Esophagus muscularis mucosa (tissue), 4 donors: ENCODE measurements at regions not wholly inside any gene's neighbourhood (a gene's known extent, or its start where the extent isn't known, plus 50 kb on each side); places are given as distances from the start of the nearest gene placed in this dataset.

Experiments
- DNase-seq: peaks from one replicate; pipeline ENCODE4 v3.0.0-alpha.2; 2017; ENCODE audit errors: extremely low spot score
- H3K27ac ChIP-seq, 4 donors: fragments of 200-600 bp; sonication (generic); replicated peaks in 1 of 4; 1 replicate in 3 of 4; 2 replicates in 1 of 4; pipeline ENCODE4 v1.5.1; 2016 to 2019; ENCODE audit warnings: mild to moderate bottlenecking in 1 of 4
- H3K27me3 ChIP-seq, 4 donors: fragments of 200-600 bp; sonication (generic); one replicate each; pipeline versions ENCODE4 v1.5.1 to v1.6.0; 2016 to 2019
- H3K36me3 ChIP-seq, 4 donors: fragments of 200-600 bp; sonication (generic); one replicate each; pipeline ENCODE4 v1.5.1; 2016 to 2019
- H3K4me1 ChIP-seq, 4 donors: fragments of 200-600 bp; sonication (generic); one replicate each; pipeline ENCODE4 v1.5.1; 2016 to 2019
- H3K4me3 ChIP-seq, 4 donors: fragments of 200-600 bp; sonication (generic); 1 replicate in 2 of 4; 2 replicates in 2 of 4; pipeline ENCODE4 v1.5.1; 2016 to 2019; ENCODE audit warnings: mild to moderate bottlenecking in 4 of 4, moderate library complexity in 1 of 4
- H3K9me3 ChIP-seq, 4 donors: fragments of 200-600 bp; sonication (generic); 1 replicate in 3 of 4; 2 replicates in 1 of 4; pipeline ENCODE4 v1.5.1; 2016 to 2019
- EP300 ChIP-seq: sonication (generic); formaldehyde crosslinking; IDR thresholded peaks from one replicate; pipeline ENCODE4 v1.6.1; 2017; ENCODE audit warnings: antibody characterized with exemption
- POLR2A ChIP-seq: fragments of 450-650 bp; IDR thresholded peaks from one replicate; pipeline ENCODE4 v1.6.1; 2017; ENCODE audit warnings: antibody characterized with exemption, moderate library complexity, mild to moderate bottlenecking, low read depth
- POLR2AphosphoS5 ChIP-seq, 2 donors: sonication (generic); formaldehyde crosslinking; IDR thresholded peaks; one replicate each; pipeline ENCODE4 v1.6.1; 2017; ENCODE audit warnings: antibody characterized with exemption in 2 of 2
- WGBS: methylation state at CpG from one replicate; pipeline ENCODE4 v1.1.5; 2018; 5-methylcytosine and 5-hydroxymethylcytosine counted together
- intact Hi-C: fragments of 100-400 bp; cut with DNase I; formaldehyde crosslinking; loops from one replicate; pipeline ENCODE4 v1.15.1; 2023
- TF ChIP-seq, protein P1 (sequence below), 3 experiments: fragments of 200-600 bp in 2 of 3; fragments of 450-650 bp in 1 of 3; sonication (generic) in 2 of 3; IDR thresholded peaks; one replicate each; pipeline ENCODE4 v1.5.1; 2017 to 2019; ENCODE audit warnings: antibody characterized with exemption in 3 of 3, mild to moderate bottlenecking in 2 of 3, moderate library complexity in 1 of 3

DNA sequence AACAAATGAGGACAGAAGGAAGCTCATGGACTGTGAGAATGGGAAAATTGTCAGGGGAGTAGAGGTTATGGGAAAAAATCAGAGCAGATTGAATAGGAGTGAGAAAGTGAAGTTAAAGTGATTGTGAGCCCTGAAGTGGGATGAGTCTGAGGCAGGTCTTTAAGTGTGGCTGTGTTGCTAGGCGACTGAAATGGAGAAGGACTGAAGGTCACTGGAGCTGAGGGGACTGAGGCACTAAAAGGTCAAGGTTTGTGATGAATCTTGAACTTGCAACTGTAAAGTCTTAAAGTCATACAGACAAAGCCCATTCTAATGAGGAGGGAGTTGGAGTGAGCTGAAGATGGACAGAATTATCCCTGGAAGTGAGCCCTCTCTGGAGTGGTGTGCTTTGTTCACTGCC lies 518.9 kb downstream of the TUSC7 start:
- 81% methylated on average over 1 of the region's 1 CpG for WGBS

DNA sequence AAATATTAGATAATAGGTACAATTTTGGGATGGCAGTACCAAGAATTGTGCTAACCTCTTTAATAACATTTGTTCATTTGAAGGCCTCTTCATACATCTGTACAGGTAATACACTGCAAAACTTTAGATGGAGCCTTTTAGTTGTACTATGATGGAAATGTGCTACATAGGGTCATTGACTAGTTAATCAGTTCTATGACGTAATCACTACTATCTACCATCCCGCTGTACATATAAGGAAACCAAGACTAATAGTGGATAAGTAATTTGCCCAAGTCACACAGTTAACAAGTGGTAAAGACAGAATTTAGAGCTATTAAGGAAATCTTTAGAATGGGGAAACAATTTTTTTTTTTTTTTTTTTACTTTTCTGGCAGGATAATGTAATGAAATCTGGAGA lies 521.3 kb downstream of the TUSC7 start:
- 96% methylated on average over 2 of the region's 2 CpGs for WGBS
- no peak for DNase-seq
- no peaks in the 10 kb centered on the region for H3K36me3 ChIP-seq
- no peaks in the 10 kb centered on the region for H3K9me3 ChIP-seq
- H3K27me3 ChIP-seq = no peaks in the 10 kb centered on the region
- no peak overlapping the region for H3K27ac ChIP-seq
- no peaks in the 10 kb centered on the region for H3K4me1 ChIP-seq
- H3K4me3 ChIP-seq = no peak overlapping the region
- TF ChIP-seq EP300 (no peak), POLR2A (no peak)
- intact Hi-C loops = no loop called here

More for the DNA sequence above, 518.9 kb downstream of the TUSC7 start:
- Histone ChIP-seq H3K27me3 (no peaks in the 10 kb centered on the region), H3K9me3 (no peaks in the 10 kb centered on the region), H3K4me1 (no peaks in the 10 kb centered on the region), H3K36me3 (no peaks in the 10 kb centered on the region), H3K27ac (no peak overlapping the region), H3K4me3 (no peak overlapping the region)
- DNase-seq = no peak
- intact Hi-C loops = no loop called here
- TF ChIP-seq, protein P1, sequence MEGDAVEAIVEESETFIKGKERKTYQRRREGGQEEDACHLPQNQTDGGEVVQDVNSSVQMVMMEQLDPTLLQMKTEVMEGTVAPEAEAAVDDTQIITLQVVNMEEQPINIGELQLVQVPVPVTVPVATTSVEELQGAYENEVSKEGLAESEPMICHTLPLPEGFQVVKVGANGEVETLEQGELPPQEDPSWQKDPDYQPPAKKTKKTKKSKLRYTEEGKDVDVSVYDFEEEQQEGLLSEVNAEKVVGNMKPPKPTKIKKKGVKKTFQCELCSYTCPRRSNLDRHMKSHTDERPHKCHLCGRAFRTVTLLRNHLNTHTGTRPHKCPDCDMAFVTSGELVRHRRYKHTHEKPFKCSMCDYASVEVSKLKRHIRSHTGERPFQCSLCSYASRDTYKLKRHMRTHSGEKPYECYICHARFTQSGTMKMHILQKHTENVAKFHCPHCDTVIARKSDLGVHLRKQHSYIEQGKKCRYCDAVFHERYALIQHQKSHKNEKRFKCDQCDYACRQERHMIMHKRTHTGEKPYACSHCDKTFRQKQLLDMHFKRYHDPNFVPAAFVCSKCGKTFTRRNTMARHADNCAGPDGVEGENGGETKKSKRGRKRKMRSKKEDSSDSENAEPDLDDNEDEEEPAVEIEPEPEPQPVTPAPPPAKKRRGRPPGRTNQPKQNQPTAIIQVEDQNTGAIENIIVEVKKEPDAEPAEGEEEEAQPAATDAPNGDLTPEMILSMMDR (IDR thresholded peaks at IDR 0.05) = no peak
- no peak for TF ChIP-seq POLR2A
- no peak for TF ChIP-seq EP300
- TF ChIP-seq POLR2AphosphoS5 (IDR thresholded peaks at IDR 0.05) = no peak

DNA sequence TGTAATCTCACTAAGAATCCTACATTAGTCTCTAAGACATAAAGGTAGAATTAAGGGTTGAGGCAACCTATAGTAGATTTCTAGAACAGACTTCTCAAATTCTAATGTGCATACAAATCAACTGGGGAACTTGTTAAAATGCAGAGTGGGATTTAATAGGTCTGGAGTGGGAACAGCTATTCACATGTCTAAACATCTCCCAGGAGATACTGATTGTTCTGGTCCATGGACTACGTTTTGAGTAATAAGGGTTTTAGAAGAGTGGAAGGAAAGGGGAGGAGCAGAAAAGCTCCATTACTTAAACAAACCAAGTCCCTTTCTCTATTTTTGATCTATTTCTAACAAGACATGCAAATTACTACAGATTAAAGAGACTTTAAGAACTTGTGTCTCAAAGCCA lies 524.8 kb downstream of the TUSC7 start:
- 19% methylated on average over 1 of the region's 1 CpG for WGBS
- no peak for DNase-seq
- no peaks in the 10 kb centered on the region for H3K4me1 ChIP-seq
- no peak for TF ChIP-seq EP300
- TF ChIP-seq POLR2AphosphoS5 (IDR thresholded peaks at IDR 0.05) = no peak
- TF ChIP-seq POLR2A = no peak
- TF ChIP-seq, protein P1 (IDR thresholded peaks at IDR 0.05) = no peak
- no peak overlapping the region for H3K27ac ChIP-seq
- no peaks in the 10 kb centered on the region for H3K27me3 ChIP-seq
- intact Hi-C loops = no loop called here
- H3K9me3 ChIP-seq = no peaks in the 10 kb centered on the region
- H3K36me3 ChIP-seq = no peaks in the 10 kb centered on the region
- no peak overlapping the region for H3K4me3 ChIP-seq

DNA sequence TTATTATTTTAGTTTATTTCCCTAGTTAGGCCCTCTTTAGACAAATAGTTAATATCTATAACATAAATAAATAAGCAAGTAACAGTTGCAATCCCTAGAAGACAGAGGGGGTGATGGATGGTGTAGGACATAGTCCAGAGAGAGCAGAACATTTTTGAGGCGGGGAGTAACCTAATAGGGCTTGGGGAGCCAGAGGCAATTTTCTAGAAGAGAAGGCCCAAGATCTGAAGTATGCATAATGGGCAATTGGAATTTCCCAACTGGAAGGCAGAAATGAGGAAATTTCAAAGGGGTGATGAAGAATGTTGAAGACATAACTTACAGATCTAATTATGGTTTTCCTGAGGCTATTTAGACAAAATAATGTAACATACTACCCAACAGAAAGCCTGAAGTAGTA lies 525.7 kb downstream of the TUSC7 start:
- Histone ChIP-seq H3K27me3 (no peaks in the 10 kb centered on the region), H3K4me1 (no peaks in the 10 kb centered on the region), H3K4me3 (no peak overlapping the region), H3K27ac (no peak overlapping the region), H3K9me3 (no peaks in the 10 kb centered on the region), H3K36me3 (no peaks in the 10 kb centered on the region)
- DNase-seq = no peak
- WGBS = 97% methylated on average over 1 of the region's 1 CpG
- TF ChIP-seq POLR2AphosphoS5 (IDR thresholded peaks at IDR 0.05) = no peak
- TF ChIP-seq, protein P1 (IDR thresholded peaks at IDR 0.05) = no peak
- TF ChIP-seq EP300 = no peak
- TF ChIP-seq POLR2A = no peak
- intact Hi-C loops = no loop called here

DNA sequence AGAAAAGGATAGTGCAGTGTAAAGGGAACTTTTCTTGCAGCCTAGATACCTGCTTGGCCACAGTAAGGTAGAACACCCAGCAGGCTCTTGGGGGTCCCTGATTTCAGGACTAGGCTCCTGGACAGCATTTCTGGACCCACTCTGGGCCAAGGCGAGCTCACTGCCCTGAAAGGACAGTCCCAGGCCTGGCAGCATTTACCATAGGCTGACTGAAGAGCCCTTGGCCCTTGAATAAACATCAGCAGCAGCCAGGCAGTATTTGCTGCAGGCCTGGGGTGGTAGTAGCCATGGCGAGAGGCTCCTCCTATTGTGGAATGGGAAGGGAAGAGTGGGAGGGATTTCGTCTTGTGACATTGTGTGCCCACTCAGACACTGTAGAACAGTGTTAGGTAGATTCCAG lies 529.2 kb downstream of the TUSC7 start:
- intact Hi-C loops = no loop called here
- TF ChIP-seq POLR2AphosphoS5 (IDR thresholded peaks at IDR 0.05) (no peak), POLR2A (no peak), EP300 (no peak)
- TF ChIP-seq, protein P1 (IDR thresholded peaks at IDR 0.05) = no peak
- WGBS = 100% methylated on average over 1 of the region's 3 CpGs
- no peak overlapping the region for H3K27ac ChIP-seq
- DNase-seq = no peak
- no peaks in the 10 kb centered on the region for H3K27me3 ChIP-seq
- H3K9me3 ChIP-seq = no peaks in the 10 kb centered on the region
- no peaks in the 10 kb centered on the region for H3K36me3 ChIP-seq
- no peak overlapping the region for H3K4me3 ChIP-seq
- H3K4me1 ChIP-seq = no peaks in the 10 kb centered on the region
